Mucosa of descending colon (tissue), 3 donors: ENCODE measurements at regions not wholly inside any gene's neighbourhood (a gene's known extent, or its start where the extent isn't known, plus 50 kb on each side); places are given as distances from the start of the nearest gene placed in this dataset.
A peak's percentile ranks its signal among the peaks of the same experiment; 100 is the strongest.

ENCODE experiments used
- ATAC-seq: fragments of 200-7000 bp; cut with Tn5 transposase; one replicate; pipeline ENCODE4 v1.9.1; 2020; ENCODE audit warnings: mild to moderate bottlenecking, moderate library complexity
- DNase-seq, 3 donors: peaks; one replicate each; pipeline ENCODE4 v3.0.0-alpha.2; 2020
- H3K36me3 ChIP-seq: fragments of 200-600 bp; one replicate; pipeline ENCODE4 v1.8.0; 2021; ENCODE audit warnings: low read depth, mild to moderate bottlenecking
- H3K4me1 ChIP-seq: fragments of 200-600 bp; one replicate; pipeline ENCODE4 v1.8.0; 2021; ENCODE audit warnings: low read depth, mild to moderate bottlenecking
- H3K4me3 ChIP-seq: fragments of 200-600 bp; one replicate; pipeline ENCODE4 v1.8.0; 2021; ENCODE audit warnings: mild to moderate bottlenecking
- H3K9me3 ChIP-seq: fragments of 200-600 bp; one replicate; pipeline ENCODE4 v1.8.0; 2021; ENCODE audit warnings: mild to moderate bottlenecking
- CTCF ChIP-seq: fragments of 200-600 bp; IDR thresholded peaks from one replicate; pipeline ENCODE4 v1.8.0; 2022; ENCODE audit warnings: antibody characterized with exemption, mild to moderate bottlenecking
- intact Hi-C, 2 donors: fragments of 100-400 bp; cut with DNase I in 1 of 2; cut with micrococcal nuclease in 1 of 2; formaldehyde crosslinking; loops; one replicate each; pipeline versions ENCODE4 v1.11.0 to v1.11.1; 2022; cut with DNase I, micrococcal nuclease
- donor health status: DM: no; HTN: no; CAD: no; lungs with moderate emphysema.
- donor health status: DM: no; HTN: no; CAD: no.
- donor health status: DM: no; HTN: yes; CAD: no.

DNA sequence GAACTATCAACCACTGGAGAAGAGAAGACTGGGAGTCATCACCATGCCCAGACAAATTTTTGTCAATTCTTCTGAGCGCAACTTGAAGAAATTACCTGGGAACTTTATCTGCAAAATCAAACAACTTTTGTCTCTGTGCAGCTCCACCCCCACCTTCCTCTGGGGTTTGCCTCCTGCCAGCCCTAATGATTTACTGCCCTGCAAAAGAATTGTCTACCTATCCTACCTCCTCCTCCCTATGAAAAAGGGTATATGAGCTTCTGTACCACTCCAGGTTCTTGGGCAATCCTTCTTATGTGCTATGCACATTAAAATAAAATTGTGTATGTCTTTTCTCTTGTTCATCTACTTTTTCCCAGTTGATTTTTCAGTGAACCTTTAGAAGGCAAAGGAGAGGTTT lies 191.9 kb downstream of the URB2 start:
- intact Hi-C loops = no loop called here
- H3K9me3 ChIP-seq = no peaks in the 10 kb centered on the region
- TF ChIP-seq CTCF = no peak
- DNase-seq (no peak), ATAC-seq (no peak)
- no peaks in the 10 kb centered on the region for H3K36me3 ChIP-seq
- H3K4me1 ChIP-seq = no peaks in the 10 kb centered on the region
- no peak overlapping the region for H3K4me3 ChIP-seq

DNA sequence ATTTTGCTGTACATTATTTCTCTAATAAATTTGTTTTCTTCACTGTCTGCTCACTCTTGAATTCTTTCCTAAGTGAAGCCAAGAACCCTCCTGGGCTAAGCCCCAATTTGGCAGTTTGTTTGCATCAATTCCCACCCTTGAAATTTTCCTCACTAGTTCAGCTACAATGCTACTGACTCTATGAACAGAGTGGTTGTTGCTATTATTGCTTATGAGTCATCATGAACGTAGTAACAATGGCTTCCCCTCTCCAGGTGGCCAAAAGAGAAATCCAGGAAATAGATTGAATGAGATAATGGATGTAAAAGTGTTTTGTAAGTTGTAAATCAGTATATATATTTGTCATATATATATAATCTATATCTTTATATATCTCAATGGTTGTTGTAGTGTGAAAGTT lies 193.0 kb downstream of the URB2 start:
- ATAC-seq (peak; percentile 51), DNase-seq (no peak)
- intact Hi-C loops = no loop called here

GRCh38 chr1:229822026-229822425 lies 196.0 kb downstream of the URB2 start:
- ATAC-seq (no peak), DNase-seq (no peak)
- H3K4me3 ChIP-seq = no peak overlapping the region
- no peaks in the 10 kb centered on the region for H3K36me3 ChIP-seq
- intact Hi-C loops = no loop called here
- H3K4me1 ChIP-seq = no peaks in the 10 kb centered on the region
- no peaks in the 10 kb centered on the region for H3K9me3 ChIP-seq
- TF ChIP-seq CTCF = no peak

More for the DNA sequence above, 193.0 kb downstream of the URB2 start:
- no peak overlapping the region for H3K4me3 ChIP-seq
- no peak for TF ChIP-seq CTCF
- no peaks in the 10 kb centered on the region for H3K4me1 ChIP-seq
- H3K9me3 ChIP-seq = no peaks in the 10 kb centered on the region
- no peaks in the 10 kb centered on the region for H3K36me3 ChIP-seq

DNA sequence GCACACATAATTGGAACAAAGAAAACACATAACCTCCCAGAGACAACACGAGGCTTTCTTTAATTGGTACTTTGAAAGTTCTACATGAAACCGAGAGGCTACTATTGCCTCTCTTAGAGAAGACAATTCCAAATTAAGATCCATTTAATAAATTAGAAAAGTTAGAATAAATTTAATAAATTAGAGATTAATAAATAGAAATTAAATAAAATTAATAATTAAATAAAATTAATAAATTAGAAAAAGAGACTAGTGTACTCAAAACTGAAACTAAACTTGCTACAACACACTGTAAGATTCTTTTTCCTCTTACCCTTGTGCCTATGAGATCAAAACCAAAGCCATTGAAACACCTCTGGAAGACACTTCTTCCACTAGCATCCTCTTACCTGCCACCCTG lies 199.0 kb downstream of the URB2 start:
- H3K4me1 ChIP-seq = no peaks in the 10 kb centered on the region
- no peak for TF ChIP-seq CTCF
- H3K4me3 ChIP-seq = no peak overlapping the region
- ATAC-seq (no peak), DNase-seq (no peak)
- intact Hi-C loops = no loop called here
- H3K9me3 ChIP-seq = no peaks in the 10 kb centered on the region
- H3K36me3 ChIP-seq = no peaks in the 10 kb centered on the region

DNA sequence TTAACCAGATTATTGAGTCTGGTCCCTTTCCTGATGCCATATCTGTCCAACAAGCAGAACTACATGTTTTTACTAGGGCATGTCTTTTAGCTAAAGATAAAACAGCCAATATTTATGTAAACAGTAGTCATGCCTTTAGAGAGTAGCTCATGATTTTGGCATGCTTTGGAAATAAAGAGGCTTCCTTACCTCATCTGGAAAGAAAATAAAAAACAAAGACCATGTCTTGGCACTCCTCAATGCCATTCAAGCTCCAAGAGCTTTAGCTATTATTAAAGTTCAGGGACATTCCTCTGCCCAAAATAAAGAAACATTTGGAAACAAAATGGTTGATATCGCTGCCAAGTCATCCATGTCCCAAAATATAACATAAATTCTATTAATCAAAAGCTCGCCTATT lies 202.4 kb downstream of the URB2 start:
- no peaks in the 10 kb centered on the region for H3K36me3 ChIP-seq
- intact Hi-C loops = no loop called here
- DNase-seq (no peak), ATAC-seq (no peak)
- TF ChIP-seq CTCF = no peak
- H3K4me3 ChIP-seq = no peak overlapping the region
- no peaks in the 10 kb centered on the region for H3K4me1 ChIP-seq
- H3K9me3 ChIP-seq = no peaks in the 10 kb centered on the region

DNA sequence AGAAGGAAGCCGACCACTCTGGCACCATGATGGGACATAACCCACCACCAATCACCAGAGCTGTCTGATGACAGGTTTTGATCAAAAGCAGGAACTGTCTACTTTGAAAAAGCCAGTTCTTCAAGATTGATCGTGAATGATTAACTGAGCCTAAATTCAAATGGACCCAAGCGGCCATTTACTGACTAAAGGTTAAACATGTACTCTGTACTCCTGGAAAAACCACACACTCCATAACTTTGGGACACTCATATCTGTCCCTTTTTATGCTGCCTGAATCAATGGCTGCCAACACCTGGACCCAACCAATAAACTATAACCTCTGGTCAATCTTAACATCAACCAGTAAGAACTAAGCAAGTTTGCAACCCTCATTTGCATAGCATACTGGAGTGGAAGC lies 206.6 kb downstream of the URB2 start:
- DNase-seq (peak in 1 of 3 donors; percentile 44), ATAC-seq (peak; percentile 97)
- Histone ChIP-seq H3K36me3 (no peaks in the 10 kb centered on the region), H3K4me1 (no peaks in the 10 kb centered on the region), H3K9me3 (no peaks in the 10 kb centered on the region), H3K4me3 (no peak overlapping the region)
- no peak for TF ChIP-seq CTCF
- intact Hi-C loops = no loop called here
